ENCODE measurements at regions not wholly inside any gene's neighbourhood (a gene's known extent, or its start where the extent isn't known, plus 50 kb on each side); places are given as distances from the start of the nearest gene placed in this dataset.

DNA sequence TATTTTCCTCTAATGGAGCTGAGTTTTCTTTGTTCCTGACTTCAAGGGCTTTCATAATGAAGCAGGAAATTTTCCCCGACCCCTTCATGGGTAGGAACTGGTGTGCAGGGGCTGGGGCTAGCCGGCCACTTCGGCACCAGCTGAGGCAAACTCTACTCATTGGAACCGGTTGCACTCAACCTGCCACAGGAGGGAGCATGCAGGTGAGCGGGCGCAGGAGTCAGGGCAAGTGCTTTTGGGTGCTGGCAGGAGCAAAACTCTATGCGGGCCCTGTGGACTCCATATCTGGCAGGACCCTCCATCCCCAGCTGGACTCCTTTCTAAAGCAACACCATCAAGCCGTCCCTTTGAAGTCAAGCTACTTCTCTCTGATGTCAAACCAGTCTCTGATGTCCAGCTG lies 244.2 kb downstream of the EPM2A start:
- DNase-seq (ENCODE audit: low read depth) = no peak

DNA sequence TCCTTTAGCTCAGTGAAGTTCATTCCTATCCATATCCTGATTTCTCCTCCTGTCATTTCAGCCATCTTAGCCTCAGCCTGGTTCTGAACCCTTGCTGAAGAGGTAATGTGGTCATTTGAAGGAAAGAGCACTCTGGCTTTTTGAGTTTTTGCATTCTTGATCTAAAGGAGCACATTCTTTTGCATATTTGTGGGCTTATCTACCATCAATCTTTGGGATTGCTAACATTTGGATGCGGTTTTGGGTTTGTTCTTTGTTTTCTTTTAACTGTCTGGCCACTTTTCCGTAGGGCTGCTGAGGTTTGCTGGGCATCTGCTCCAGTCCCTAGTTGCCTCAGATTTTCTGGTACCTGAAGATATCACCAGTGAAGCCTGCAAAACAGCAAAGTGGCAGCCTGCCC lies 238.3 kb downstream of the EPM2A start:
- DNase-seq (ENCODE audit: low read depth) = no peak

DNA sequence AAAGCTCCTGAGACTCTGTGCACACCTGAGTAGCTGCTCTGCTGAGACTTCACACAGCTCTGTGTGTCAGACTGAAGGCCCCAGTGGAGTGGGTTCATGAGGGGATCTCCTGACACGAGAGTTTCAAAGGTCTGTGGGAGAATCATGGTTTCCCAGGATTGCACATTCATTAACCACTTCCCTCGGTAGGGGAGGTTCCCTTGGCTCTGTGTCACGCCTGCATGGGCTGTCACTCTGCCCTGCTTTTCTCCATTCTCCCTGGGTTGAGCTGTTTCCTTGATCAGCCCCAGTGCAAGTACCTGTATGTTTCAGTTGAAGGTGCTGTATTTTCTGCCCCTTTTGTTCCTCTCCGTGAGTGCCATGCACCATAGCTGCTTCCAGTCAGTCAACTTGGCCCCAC lies 236.9 kb downstream of the EPM2A start:
- no peak for DNase-seq (ENCODE audit: low read depth)

DNA sequence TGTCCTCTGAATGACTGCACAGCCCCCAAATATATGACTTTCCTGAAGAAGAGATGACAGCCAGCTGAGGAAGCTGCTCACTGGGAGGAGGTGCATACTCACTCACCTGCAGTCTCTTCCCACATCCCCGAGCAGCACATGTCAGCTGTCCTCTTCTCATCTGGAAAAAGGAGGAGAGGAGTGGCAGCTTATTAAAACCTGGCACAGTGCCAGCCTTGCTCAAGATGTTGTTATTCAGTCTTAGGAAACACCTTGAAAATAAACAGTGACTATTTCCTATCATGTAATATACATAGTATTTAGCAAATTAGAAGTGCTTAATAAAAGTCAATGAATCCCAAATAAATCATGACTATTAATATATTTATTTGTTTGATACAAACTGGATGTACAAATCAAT lies 232.9 kb downstream of the EPM2A start:
- no peak for DNase-seq (ENCODE audit: low read depth)

DNA sequence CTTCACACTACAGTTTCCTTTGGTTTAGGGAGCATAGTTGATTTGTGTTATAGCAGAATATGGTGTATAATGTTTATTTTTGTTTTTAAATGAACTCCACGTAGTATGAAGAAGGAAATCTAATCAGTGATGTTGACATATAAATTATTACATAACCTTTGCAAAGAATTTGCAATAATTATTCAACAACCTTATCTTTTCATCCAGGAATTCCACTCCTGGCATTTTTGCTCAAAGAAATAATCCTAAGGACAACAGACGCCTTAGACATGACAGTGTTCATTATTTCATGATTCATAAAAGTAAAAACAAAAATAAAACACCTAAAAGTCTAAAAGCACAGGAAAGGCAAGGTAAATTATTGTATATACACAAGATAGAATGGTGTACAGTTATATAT lies 229.2 kb downstream of the EPM2A start:
- no peak for DNase-seq (ENCODE audit: low read depth)

DNA sequence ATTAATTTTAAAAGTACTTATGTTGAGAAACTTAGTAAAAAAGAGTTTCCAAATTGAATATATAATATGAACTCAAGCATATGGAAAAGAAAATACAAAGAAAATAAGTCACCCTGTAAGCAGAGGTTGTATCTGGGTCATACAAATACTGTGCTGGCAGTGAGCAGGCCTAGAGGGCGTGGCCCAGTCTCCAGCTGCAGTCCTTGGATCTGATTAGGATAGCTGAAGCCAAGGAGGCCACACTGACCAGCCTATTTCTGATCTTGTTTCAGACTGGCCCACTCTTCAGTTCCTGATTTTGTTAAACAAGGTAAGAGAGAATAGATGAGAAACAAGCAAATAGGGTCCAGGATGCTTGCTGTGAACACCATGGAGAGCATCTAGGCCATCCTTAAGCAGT lies 228.8 kb downstream of the EPM2A start:
- no peak for DNase-seq (ENCODE audit: low read depth)

DNA sequence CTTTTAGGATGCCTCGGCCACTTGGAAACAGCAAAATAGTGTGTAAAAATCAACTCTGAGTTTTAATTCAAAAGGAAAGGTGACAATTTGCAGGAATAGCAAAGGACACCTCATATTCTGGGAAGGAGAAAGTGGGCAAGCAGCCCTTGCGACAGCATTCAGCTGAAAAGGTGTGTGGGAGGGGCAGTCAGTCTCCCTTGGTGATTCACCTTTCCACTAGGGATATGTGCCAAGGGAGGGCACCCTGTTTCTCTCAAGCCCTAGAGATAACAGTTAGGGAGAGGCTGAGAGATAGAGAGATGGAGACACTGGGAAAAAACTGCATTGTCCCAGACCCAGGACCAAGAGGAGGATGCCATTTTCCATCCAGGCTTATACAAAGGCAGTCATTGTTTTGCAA lies 228.1 kb downstream of the EPM2A start:
- DNase-seq (ENCODE audit: low read depth) = no peak

DNA sequence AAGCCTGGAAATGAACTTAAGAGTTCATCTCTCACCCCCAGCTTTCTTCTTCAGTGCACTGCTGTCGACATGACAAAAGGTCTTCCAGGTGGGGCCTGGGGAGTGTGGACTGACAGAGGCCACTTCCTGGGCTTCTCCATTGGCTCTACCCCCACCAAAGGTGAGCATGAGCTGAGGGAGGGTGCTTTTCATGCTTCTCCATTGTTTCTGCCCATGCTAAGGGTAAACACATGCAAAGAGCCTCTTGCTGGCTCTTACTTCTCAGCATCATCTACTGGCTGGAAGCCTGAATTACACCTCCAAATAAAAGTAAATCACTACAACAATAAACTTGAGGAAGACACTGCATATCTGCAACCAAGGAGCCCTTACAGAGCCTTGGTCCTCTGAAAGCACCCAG lies 227.2 kb downstream of the EPM2A start:
- DNase-seq (ENCODE audit: low read depth) = no peak

DNA sequence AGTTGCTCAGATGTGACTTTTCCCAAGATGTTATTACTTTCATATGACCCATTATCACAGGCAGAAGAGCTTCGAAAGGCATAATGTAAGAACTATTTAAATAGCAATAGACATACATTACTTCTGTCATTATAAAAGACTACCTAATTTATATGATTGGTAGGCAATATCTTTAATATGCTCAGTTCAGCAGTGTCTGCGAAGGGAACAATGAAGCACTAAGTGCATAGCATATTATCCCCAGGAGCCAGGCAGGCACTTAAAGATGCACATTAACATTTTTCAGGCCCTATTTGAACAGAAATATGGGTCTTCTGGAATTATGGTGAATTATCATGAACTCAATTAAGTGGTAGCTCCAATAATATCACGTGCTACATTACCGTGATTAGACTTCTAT lies 217.8 kb downstream of the EPM2A start:
- no peak for DNase-seq (ENCODE audit: low read depth)

DNA sequence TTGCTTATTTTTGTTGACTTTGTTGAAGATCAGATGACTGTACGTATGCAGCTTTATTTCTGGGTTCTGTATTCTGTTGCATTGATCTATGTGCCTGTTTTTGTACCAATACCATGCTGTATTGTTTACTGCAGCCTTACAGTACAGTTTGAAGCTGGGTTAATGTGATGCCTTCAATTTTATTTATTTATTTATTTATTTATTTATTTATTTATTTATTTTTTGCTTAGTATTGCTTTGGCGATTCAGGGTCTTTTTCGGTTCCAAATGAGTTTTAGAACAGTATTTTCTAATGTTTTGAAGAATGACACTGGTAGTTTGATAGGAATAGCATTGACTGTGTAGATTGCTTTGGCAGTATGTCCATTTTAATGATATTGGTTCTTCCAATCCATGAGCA lies 210.3 kb downstream of the EPM2A start:
- DNase-seq (ENCODE audit: low read depth) = no peak

DNA sequence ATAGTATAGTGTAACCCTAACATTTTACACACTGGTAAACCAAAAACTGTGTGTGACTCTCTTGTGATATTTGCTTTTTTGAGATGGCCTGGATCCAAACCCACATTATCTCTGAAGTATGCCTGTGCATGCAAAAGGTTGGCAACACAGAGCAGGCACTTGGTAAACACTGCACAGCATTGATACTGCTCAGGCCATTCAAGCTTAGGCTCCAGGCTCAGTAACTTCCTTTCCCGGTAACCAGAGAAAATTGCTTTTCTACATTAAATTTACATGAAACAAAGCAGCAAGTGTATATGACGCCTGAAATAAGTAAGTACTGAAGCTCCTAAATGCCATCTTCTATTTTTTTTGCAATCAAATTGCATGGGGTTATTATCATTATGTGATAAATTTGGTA lies 205.7 kb downstream of the EPM2A start:
- DNase-seq (ENCODE audit: low read depth) = no peak

DNA sequence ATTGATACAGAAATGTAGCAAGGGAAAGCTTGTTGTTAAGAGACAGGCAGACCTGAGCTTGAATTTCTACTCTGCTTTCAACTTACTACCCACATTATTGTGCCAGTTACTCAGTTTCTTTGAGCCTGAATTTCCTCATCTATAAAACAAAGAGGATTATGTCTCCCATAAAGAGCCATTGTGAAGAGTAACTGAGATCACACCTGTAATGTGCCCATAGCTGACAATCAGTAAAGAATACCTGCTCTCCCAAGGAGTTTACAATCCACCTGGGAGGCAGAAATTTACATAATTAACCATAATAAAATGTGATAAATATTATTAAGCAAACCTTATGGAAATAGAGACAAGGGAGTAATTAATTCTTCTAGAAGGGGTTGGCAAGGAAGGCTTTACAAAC lies 204.9 kb downstream of the EPM2A start:
- DNase-seq (ENCODE audit: low read depth) = no peak

DNA sequence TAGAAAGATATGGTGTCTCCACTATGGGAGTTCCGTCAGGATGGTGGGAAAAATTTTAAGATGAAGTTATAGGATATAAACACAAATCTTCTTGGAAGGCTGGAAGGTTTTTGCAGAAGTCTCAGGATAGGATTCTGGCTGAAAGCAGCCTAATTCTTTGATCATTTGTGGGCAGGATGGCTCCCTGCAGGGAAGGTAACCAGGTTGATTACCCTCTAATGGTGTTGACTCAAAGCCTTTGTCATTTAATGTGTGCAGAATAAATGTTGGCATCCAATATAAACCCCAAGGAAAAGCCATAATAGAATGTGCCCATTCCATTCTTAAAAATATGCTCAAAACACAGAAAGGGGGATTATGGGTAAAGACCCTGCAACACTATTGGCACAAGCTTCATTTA lies 204.3 kb downstream of the EPM2A start:
- DNase-seq (ENCODE audit: low read depth) = no peak

DNA sequence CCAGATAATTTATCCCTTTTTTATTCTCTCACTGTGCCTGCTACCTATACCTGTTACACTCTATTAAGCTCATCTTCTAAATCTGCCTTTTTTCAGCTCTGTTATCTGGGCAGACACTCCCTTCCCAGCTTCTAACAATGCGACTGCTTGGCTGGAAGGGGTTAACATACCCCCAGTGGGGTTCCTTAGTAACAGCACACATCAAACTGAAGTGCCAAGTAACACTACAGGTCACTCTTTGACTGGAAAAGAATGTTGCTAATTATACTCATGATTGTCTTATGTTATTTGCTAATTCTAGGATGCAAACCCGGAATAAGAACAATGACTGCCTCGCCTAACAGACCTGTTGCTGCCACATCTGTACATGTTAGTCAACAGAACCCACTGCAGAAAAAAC lies 203.5 kb downstream of the EPM2A start:
- DNase-seq (ENCODE audit: low read depth) = no peak

DNA sequence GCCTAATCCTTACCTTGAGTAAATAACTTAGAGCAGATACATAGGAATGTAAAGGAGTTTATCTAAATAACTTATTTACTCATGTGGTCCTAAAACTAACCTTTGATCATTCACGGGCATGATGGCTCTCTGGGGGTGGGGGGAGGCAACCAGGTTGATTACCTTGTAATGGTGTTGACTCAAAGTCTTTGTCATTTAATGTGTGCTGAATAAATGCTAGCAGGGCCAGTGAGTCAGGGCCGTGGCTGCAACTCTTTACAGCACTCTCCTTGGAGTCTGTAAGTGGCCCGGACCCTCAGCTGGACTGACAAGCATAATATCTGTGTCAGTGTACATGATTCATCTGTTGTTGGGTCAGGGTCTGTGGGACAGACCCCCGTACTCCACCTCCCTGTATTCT lies 203.0 kb downstream of the EPM2A start:
- no peak for DNase-seq (ENCODE audit: low read depth)

DNA sequence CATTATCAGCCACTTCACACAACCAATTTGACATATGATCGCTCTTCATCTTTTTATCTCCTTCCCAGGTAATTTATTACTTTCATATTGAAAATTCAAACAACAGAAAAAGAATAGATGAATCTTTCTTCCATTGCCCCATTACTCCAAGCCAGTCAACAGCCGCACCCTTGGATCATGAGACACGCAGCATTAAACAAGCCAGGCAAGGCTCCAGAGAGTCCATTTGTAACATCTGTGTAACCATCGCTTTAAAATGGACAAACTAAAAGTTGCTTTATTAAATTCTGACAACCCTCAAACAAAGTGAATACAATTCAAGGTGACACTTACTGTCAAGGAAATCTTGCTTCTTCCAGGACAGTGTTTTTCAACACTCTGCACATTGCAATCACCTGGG lies 200.3 kb downstream of the EPM2A start:
- DNase-seq (ENCODE audit: low read depth) = no peak

DNA sequence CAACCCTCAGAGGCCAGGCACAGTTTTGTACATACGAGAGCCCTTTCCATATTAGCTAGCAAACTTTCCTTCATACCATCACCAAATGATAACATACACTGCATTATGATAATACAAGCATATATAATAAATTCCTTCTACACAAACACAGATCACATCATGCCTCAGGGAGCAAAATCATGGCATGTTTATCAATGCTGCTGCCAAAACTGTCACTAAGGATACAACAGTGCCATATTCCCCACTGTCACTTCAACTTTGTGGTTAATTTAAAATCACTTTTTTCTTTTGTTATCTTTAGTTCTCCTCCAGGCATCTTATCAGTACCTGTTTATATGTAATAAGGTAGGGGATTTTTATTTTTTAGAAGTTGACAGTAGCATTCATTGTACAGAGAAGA lies 196.3 kb downstream of the EPM2A start:
- DNase-seq (ENCODE audit: low read depth) = no peak

DNA sequence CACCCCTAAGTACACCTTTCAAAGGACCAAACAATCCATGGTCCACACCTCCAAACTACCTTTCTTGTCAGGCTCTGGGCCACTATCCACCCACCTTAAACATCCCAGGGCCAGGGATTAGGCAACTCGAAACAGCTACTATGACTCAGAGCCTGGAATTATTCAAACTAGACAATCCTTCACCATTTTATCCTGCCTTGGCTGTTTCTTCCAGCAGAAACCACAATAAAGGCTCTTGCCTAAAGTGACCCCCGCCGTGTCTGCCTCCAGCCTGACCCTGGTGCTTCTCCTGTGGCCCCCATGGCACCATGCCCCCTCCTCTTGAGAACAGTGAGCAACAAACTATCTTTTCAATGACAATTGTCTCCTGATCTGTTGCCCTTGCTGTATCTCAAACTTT lies 195.5 kb downstream of the EPM2A start:
- no peak for DNase-seq (ENCODE audit: low read depth)

DNA sequence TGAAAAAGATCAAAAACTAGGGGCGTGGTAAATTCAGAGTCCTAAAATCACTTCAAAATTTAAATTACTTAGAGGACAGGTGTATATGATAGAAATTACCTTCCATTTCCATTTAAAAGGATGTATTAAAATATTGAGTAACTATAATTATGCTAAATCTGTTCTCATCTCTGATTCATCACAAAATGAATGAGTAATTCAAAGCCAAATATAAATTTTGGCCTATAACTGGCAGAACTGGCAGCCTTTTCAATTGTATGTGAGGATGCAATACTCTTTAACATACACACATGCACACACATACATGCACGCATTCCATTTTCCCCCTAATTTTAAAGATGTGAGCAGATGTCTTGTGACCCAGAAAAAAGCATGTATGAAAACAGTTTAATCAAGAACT lies 194.6 kb downstream of the EPM2A start:
- DNase-seq (ENCODE audit: low read depth) = no peak

DNA sequence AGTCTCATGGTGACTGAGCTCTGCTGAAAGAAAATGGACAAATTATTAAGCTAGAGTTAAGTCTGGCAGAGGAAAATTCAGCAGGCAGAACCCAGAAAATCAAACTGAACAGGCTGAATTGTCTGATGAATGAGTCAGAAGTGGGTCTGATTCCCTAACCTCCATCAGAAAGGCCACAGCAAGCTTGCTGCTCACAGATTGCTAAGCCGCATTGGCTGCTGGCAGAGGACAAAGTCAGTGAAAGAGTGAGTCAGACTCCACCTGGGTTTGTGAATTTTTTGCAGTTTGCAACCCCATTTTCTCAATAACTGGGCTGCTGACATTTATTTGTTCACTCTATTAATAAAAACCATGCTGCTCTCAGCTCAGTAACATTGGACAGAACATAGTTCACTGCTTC lies 191.3 kb downstream of the EPM2A start:
- no peak for DNase-seq (ENCODE audit: low read depth)

DNA sequence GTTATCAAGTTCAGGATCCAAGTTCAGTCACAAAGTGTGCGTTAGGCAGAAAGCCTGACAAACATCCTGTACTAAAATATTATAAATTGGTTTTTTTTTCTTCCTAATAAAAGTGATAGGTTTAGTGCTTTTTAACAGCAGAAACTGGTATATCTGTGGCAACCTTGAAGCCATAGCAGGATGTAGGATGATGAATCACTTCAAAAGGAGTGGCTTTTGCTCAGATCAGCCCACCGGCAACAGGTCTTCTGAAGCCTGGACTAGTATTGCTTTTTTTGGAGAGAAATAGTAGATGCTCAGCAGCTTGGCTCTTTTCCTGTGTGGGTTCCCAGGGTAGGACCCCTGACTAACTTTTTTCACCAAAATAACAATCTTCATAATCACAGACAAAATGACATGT lies 190.8 kb downstream of the EPM2A start:
- no peak for DNase-seq (ENCODE audit: low read depth)

DNA sequence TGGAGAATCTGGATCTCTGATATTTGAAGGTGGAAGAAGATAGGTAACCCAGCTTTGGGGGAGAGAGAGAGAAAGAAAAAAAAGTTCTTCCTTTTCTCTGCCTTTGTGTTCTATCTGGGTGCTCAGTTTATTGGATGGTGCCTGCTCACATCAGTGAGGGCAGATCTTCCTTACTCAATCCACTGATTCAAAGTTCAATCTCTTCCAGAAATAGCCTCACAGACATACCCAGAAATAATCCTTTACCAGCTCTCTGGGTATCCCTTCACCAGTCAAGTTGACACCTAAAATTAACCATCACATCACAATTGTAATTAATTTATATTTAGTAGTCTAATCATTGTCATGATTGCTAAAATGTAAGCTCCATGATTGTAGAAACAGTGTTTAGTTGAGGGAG lies 189.1 kb downstream of the EPM2A start:
- no peak for DNase-seq (ENCODE audit: low read depth)

DNA sequence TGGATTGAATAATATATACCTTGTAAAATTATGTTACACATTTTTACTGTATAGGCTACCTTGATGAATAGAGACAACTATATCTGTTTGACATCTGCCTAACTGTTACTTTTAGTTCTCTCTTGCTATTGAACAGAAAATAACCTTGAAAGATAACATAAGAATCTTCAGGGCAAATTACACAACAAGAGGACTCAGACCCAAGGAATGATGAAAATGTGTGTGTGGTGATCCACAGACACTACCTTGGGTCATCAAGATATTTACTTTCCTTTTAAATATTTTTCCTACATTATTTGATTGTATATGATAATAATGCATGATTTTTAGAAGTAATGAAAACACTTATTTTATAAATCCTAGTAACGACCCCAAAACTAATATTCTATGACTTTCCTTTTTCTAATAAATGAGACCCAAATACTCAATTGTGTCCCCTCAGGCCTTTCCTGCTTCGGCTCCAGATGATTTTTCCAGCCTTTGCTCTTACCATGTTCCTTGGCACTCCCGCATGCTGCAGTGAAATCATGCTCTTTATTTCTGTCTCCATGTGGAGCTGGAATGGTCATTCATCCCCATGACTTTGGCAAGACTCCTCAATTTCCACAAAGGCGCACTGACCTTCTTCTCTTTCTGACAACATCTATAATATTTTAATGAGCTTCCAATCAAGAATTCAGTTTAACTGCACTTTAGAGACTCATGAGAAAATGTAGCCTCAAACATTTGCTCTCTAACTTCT lies 187.6 kb downstream of the EPM2A start:
- DNase-seq (ENCODE audit: low read depth) = no peak

DNA sequence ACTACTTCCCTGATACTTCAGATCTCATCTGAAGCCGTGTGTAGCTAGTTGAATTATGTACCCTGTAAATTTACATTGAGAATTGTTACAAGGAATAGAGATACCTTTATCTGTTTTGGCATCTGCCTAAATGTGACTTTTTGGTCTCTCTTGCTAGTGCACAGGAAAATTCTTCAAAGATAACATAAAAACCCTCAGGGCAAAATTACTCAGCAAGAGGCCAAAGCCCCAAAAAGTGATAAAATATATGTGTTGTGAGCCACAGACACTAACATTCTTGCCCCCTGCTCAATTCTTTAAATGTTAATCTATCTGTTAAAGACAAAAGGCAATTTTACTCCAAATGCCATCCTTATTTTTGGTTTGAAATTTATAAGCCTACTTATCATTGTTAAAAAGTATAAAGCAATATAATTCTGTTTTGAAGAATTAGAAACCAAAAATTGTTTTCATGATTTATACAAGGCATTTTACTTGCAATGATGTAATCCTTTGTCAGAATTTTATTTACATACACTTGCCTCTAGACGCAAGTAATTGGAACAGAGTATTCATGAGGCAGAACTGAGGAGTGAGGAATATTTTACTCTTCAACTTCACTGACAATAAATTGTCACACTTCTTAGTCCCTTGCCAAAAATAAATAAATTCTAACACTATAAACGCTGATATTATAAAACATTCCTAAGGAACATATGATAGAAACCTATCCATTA lies 186.2 kb downstream of the EPM2A start:
- no peak for DNase-seq (ENCODE audit: low read depth)

Data from activated T-helper 9 cell treated with anti-CD3 and anti-CD28 coated beads, Interleukin-2, amount 50 U/mL, for 16 hours (primary cell).